SK-N-SH (cell line): ENCODE measurements at regions not wholly inside any gene's neighbourhood (a gene's known extent, or its start where the extent isn't known, plus 50 kb on each side); places are given as distances from the start of the nearest gene placed in this dataset.

Source experiments
- CTCF ChIA-PET: fragments of 300-600, 350-600 bp; formaldehyde crosslinking; extraction: SDS; loops from one replicate; lab custom pipeline; 2021; lab: Yijun Ruan, JAX
- POLR2A ChIA-PET: fragments of 350-600 bp; sonication (Branson Sonifier 250); formaldehyde crosslinking; extraction: SDS; loops from one replicate; lab custom pipeline; 2020; ENCODE audit warnings: antibody characterized with exemption, inconsistent platforms; lab: Yijun Ruan, JAX
- DNase-seq: peaks from one replicate; pipeline ENCODE4 v3.0.0; 2012
- H2AFZ ChIP-seq: fragments of 200-600 bp; sonication (generic); 2 replicates; pipeline ENCODE4 v1.8.1; 2016; ENCODE audit warnings: antibody characterized with exemption, mild to moderate bottlenecking, low read depth
- H3F3A ChIP-seq: fragments of 200-600 bp; sonication (generic); replicated peaks from 2 replicates; pipeline ENCODE3; 2016; ENCODE audit warnings: antibody characterized with exemption, mild to moderate bottlenecking; ENCODE audit not compliant: insufficient read depth
- H3K27ac ChIP-seq, 2 experiments: fragments of 200-500 bp in 1 of 2; fragments of 200-600 bp in 1 of 2; sonication (Bioruptor generic) in 1 of 2; sonication (generic), shearing (Covaris generic) in 1 of 2; 2 replicates each; pipeline versions ENCODE4 v1.5.1 to v1.6.1; 2014 to 2016; ENCODE audit warnings: low read depth in 2 of 2, inconsistent platforms in 1 of 2, low read length in 1 of 2, mild to moderate bottlenecking in 1 of 2, mixed read lengths in 1 of 2
- H3K27me3 ChIP-seq: fragments of 200-600 bp; sonication (generic), shearing (Covaris generic); 2 replicates; pipeline ENCODE4 v1.6.1; 2016; ENCODE audit warnings: mixed run types; ENCODE audit not compliant: insufficient read depth
- H3K36me3 ChIP-seq, 2 experiments: fragments of 200-500 bp in 1 of 2; fragments of 200-600 bp in 1 of 2; sonication (Bioruptor generic) in 1 of 2; sonication (generic) in 1 of 2; replicated peaks in 1 of 2; 2 replicates each; pipeline versions ENCODE3 to v1.5.1; 2014 to 2016; ENCODE audit warnings: low read length in 1 of 2, mild to moderate bottlenecking in 1 of 2; ENCODE audit not compliant: insufficient read depth in 2 of 2, control insufficient read depth in 1 of 2
- H3K4me1 ChIP-seq, 2 experiments: fragments of 200-500 bp in 1 of 2; fragments of 200-600 bp in 1 of 2; sonication (Bioruptor generic) in 1 of 2; sonication (generic), shearing (Covaris generic) in 1 of 2; 2 replicates each; pipeline versions ENCODE4 v1.5.1 to v1.6.1; 2014 to 2016; ENCODE audit warnings: low read depth in 1 of 2, low read length in 1 of 2, mixed run types in 1 of 2; ENCODE audit not compliant: insufficient read depth in 2 of 2, control insufficient read depth in 1 of 2
- H3K4me2 ChIP-seq: fragments of 200-600 bp; sonication (generic), shearing (Covaris generic); 2 replicates; pipeline ENCODE4 v1.6.1; 2017; ENCODE audit warnings: mixed run types
- H3K4me3 ChIP-seq, 2 experiments: fragments of 200-500 bp in 1 of 2; fragments of 200-600 bp in 1 of 2; sonication (Bioruptor generic) in 1 of 2; sonication (generic), shearing (Covaris generic) in 1 of 2; 2 replicates each; pipeline versions ENCODE4 v1.5.1 to v1.8.1; 2014 to 2016; ENCODE audit warnings: low read depth in 2 of 2, inconsistent platforms in 1 of 2, low read length in 1 of 2, mild to moderate bottlenecking in 1 of 2, mixed read lengths in 1 of 2, moderate library complexity in 1 of 2
- H3K79me2 ChIP-seq: fragments of 200-600 bp; sonication (generic); 2 replicates; pipeline ENCODE4 v1.8.1; 2017; ENCODE audit warnings: mild to moderate bottlenecking; ENCODE audit not compliant: insufficient read depth
- H3K9ac ChIP-seq: fragments of 200-600 bp; sonication (generic); 2 replicates; pipeline ENCODE4 v1.6.1; 2017; ENCODE audit warnings: mixed run types
- H3K9me2 ChIP-seq: fragments of 200-600 bp; sonication (generic); 2 replicates; pipeline ENCODE4 v1.6.1; 2017; ENCODE audit warnings: mixed run types
- H3K9me3 ChIP-seq: fragments of 200-600 bp; sonication (generic); 2 replicates; pipeline ENCODE4 v1.6.1; 2017; ENCODE audit warnings: mixed run types, mild to moderate bottlenecking, moderate library complexity
- H4K20me1 ChIP-seq: fragments of 200-600 bp; sonication (generic); 2 replicates; pipeline ENCODE4 v1.6.1; 2017; ENCODE audit warnings: mild to moderate bottlenecking, mixed run types; ENCODE audit not compliant: insufficient read depth
- CHD2 ChIP-seq: fragments of 150-350 bp; IDR thresholded peaks from 2 replicates; pipeline ENCODE4 v1.6.1; 2018; ENCODE audit warnings: low read length; ENCODE audit not compliant: partially characterized antibody
- CTCF ChIP-seq: fragments of 200-600 bp; sonication (generic); IDR thresholded peaks from 2 replicates; pipeline ENCODE4 v1.6.1; 2017; ENCODE audit warnings: antibody characterized with exemption, mild to moderate bottlenecking, moderate library complexity
- FOSL2 ChIP-seq: IDR thresholded peaks from 2 replicates; pipeline ENCODE4 v1.4.0; 2012; ENCODE audit warnings: low read depth, mild to moderate bottlenecking, moderate library complexity, borderline replicate concordance
- GABPA ChIP-seq: IDR thresholded peaks from 2 replicates; pipeline ENCODE4 v1.4.0; 2012; ENCODE audit warnings: low read depth, mild to moderate bottlenecking
- JUND ChIP-seq: IDR thresholded peaks from 2 replicates; pipeline ENCODE4 v1.4.0; 2012
- MAX ChIP-seq: IDR thresholded peaks from 2 replicates; pipeline ENCODE4 v1.4.0; 2012; ENCODE audit warnings: low read depth
- PBX3 ChIP-seq: IDR thresholded peaks from 2 replicates; pipeline ENCODE4; 2012
- RXRA ChIP-seq: IDR thresholded peaks from 2 replicates; pipeline ENCODE4 v1.4.0; 2012; ENCODE audit warnings: low read depth, mild to moderate bottlenecking, borderline replicate concordance
- TCF12 ChIP-seq: IDR thresholded peaks from 2 replicates; pipeline ENCODE4 v1.4.0; 2012
- USF1 ChIP-seq: IDR thresholded peaks from 2 replicates; pipeline ENCODE4 v1.4.0; 2012; ENCODE audit warnings: low read depth, borderline replicate concordance
- WGBS: methylation state at CpG from one replicate; pipeline ENCODE4 v1.1.6; 2017; ENCODE audit warnings: low lambda C conversion rate; 5-methylcytosine and 5-hydroxymethylcytosine counted together

- no peak overlapping the region for H2AFZ ChIP-seq
- CTCF ChIA-PET = no interaction called here
Observed at GRCh38 chr6:135630789-135631376, 133.3 kb upstream of the AHI1 start.

More at GRCh38 chr6:135630789-135631376, 133.3 kb upstream of the AHI1 start:
- 86% methylated on average over 6 of the region's 6 CpGs for WGBS
- Histone ChIP-seq H4K20me1 (no peaks in the 10 kb centered on the region), H3K4me2 (no peak overlapping the region), H3K4me1 (no peaks in the 10 kb centered on the region), H3K9me2 (no peaks in the 10 kb centered on the region), H3K9me3 (no peaks in the 10 kb centered on the region), H3F3A (no peaks in the 10 kb centered on the region), H3K27ac (no peak overlapping the region), H3K4me3 (no peak overlapping the region), H3K27me3 (no peaks in the 10 kb centered on the region), H3K79me2 (no peaks in the 10 kb centered on the region), H3K36me3 (no peaks in the 10 kb centered on the region), H3K9ac (no peak overlapping the region)
- TF ChIP-seq TCF12 = no peak
- no peak for TF ChIP-seq CHD2
- no peak for TF ChIP-seq MAX
- TF ChIP-seq RXRA = no peak
- TF ChIP-seq JUND = no peak
- TF ChIP-seq FOSL2 = no peak
- no peak for TF ChIP-seq PBX3
- no peak for TF ChIP-seq GABPA
- no peak for TF ChIP-seq CTCF
- no peak for TF ChIP-seq USF1
- POLR2A ChIA-PET = no interaction called here
- no peak for DNase-seq
